ENCODE measurements at regions not wholly inside any gene's neighbourhood (a gene's known extent, or its start where the extent isn't known, plus 50 kb on each side); places are given as distances from the start of the nearest gene placed in this dataset.

GRCh38 chr2:20543469-20544152 lies 96.7 kb downstream of the RHOB start:
- in situ Hi-C loops (cut with HindIII; ENCODE audit: low pct_ligation_motif_present, low sequenced_read_pairs) = no loop called here
- H3K27ac ChIP-seq = no peak overlapping the region
- no peak for TF ChIP-seq CTCF (IDR thresholded peaks at IDR 0.05; ENCODE audit: low read depth, low read length, missing control alignments)
- no peaks in the 10 kb centered on the region for H3K36me3 ChIP-seq (replicated peaks)
- no peak for DNase-seq
- no peaks in the 10 kb centered on the region for H3K27me3 ChIP-seq (replicated peaks)
- no peak overlapping the region for H3K4me3 ChIP-seq (ENCODE audit: low read depth, low read length)

DNA sequence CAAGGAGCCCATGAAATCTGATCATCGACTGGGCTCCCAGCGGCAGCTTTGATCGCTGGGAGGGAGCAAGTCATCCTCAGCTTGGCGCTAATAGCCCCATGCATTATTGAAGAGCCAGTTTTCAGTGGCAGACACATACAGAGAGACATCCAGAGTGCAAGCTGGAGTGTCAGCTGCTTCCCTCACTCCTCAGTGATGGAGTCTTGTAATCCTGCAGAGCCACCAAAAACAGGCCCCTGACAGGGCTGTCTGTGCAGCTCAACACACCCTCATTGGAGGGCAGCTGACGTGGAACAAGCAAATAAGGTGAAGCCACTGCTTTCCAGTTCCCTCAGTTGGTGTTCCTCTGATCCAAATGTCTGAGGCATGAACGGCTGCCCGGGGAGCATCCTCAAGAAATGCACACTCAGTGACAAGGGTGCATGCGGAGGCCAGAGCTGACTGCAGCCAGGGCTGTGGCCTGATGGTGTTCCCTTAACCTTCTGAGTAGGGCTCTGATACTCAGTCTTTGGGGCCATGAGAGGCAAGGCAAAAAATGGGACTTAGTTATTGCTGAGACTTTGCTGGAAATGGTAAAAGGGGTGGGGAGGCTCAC lies 97.4 kb downstream of the RHOB start:
- Histone ChIP-seq H3K27ac (no peak overlapping the region), H3K36me3 (replicated peaks) (no peaks in the 10 kb centered on the region), H3K27me3 (replicated peaks) (no peaks in the 10 kb centered on the region), H3K4me3 (ENCODE audit: low read depth, low read length) (no peak overlapping the region)
- TF ChIP-seq CTCF (IDR thresholded peaks at IDR 0.05; ENCODE audit: low read depth, low read length, missing control alignments) = no peak
- DNase-seq = no peak
- in situ Hi-C loops (cut with HindIII; ENCODE audit: low pct_ligation_motif_present, low sequenced_read_pairs) = no loop called here

- H3K27ac ChIP-seq = no peak overlapping the region
- no peaks in the 10 kb centered on the region for H3K27me3 ChIP-seq (replicated peaks)
- no peak for TF ChIP-seq CTCF (IDR thresholded peaks at IDR 0.05; ENCODE audit: low read depth, low read length, missing control alignments)
- no peak overlapping the region for H3K4me3 ChIP-seq (ENCODE audit: low read depth, low read length)
- no peak for DNase-seq
- in situ Hi-C loops (cut with HindIII; ENCODE audit: low pct_ligation_motif_present, low sequenced_read_pairs) = no loop called here
- H3K36me3 ChIP-seq (replicated peaks) = no peaks in the 10 kb centered on the region
Observed at GRCh38 chr2:20549144-20549543, 101.8 kb downstream of the HS1BP3 start.

DNA sequence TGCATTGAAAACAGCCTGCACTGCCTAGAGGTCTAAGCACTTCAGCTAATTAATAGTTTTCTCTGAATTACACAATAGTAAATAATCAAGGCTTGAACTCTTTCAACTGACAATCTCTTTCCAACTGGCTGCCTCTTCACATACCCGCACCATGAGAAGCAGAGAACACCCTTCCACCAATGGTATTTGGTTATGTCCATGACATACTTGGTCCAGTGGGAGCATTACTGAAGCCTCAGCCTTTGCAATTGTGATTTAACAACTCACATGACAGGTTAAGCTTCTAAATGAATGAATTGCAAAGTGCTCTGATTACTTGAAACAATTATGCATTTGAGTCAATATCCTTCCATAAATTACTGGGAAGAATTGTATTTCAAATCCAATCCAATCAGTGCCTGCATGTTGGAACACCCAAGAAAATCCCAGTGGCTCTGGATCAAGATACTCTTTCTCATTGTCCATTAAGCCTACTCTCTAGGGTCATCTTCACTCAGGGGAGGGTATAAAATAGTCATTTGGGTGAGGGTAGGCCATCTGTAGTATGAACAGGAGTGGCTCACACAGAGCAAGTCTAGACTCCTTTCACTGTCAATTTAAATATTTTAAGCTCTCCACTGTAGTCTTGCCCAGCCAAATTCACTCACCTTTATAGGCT lies 101.1 kb downstream of the HS1BP3 start:
- no peak for DNase-seq
- H3K4me3 ChIP-seq (ENCODE audit: low read depth, low read length) = no peak overlapping the region
- no peak for TF ChIP-seq CTCF (IDR thresholded peaks at IDR 0.05; ENCODE audit: low read depth, low read length, missing control alignments)
- no peak overlapping the region for H3K27ac ChIP-seq
- no peaks in the 10 kb centered on the region for H3K27me3 ChIP-seq (replicated peaks)
- no peaks in the 10 kb centered on the region for H3K36me3 ChIP-seq (replicated peaks)
- in situ Hi-C loops (cut with HindIII; ENCODE audit: low pct_ligation_motif_present, low sequenced_read_pairs) = no loop called here

DNA sequence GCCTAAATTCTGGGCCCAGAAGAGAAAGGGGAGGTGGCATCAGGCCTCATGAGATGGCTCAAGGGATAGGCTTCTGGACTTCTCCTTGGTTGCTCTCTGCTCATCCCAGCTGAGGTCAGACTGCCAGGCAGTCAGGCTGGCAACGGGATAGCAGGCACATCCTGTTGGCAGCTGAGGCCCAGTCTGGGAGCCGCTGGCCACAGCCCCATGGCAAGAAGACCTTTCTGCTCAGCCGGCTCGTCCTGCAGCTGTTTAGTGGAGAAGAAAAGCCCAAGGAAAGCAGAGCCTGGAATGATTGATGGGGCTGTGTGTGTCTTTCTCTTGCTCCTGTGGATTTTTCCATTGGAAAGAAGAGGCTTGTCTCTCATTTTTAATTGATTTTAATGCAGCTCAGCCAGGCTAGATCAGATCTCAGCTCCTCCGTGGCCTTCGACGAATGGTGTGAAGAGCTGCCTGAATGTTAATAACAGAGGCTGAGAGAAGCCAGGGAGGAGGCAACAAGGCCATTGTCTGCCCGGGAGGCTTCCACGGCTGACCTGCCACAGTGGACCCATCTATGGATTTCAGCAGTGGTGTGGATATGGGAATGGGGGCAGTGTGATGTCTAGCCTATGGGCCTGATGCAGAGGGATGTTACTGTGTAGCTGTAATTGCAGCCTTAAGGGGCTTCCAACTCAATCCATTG lies 99.5 kb downstream of the HS1BP3 start:
- Histone ChIP-seq H3K27ac (no peak overlapping the region), H3K4me3 (ENCODE audit: low read depth, low read length) (no peak overlapping the region), H3K36me3 (replicated peaks) (no peaks in the 10 kb centered on the region), H3K27me3 (replicated peaks) (no peaks in the 10 kb centered on the region)
- in situ Hi-C loops (cut with HindIII; ENCODE audit: low pct_ligation_motif_present, low sequenced_read_pairs) = no loop called here
- no peak for DNase-seq
- TF ChIP-seq CTCF (IDR thresholded peaks at IDR 0.05; ENCODE audit: low read depth, low read length, missing control alignments) = no peak
